OCI-LY1 (cell line): ENCODE measurements at regions not wholly inside any gene's neighbourhood (a gene's known extent, or its start where the extent isn't known, plus 50 kb on each side); places are given as distances from the start of the nearest gene placed in this dataset.

ENCODE experiments used
- H2AFZ ChIP-seq: fragments of 200-600 bp; sonication (generic), shearing (Covaris generic); 2 replicates; pipeline ENCODE4 v1.6.0; 2014; ENCODE audit warnings: antibody characterized with exemption, mild to moderate bottlenecking, low read length
- H3F3A ChIP-seq: fragments of 200-600 bp; sonication (generic), shearing (Covaris generic); 2 replicates; pipeline ENCODE4 v1.6.0; 2014; ENCODE audit warnings: mild to moderate bottlenecking, antibody characterized with exemption, low read length, moderate library complexity; ENCODE audit not compliant: insufficient read depth
- H3K27ac ChIP-seq: fragments of 200-600 bp; sonication (generic); 2 replicates; pipeline ENCODE4 v1.5.1; 2014; ENCODE audit warnings: low read length, mixed run types, mild to moderate bottlenecking, low read depth; ENCODE audit not compliant: poor library complexity, severe bottlenecking
- H3K27me3 ChIP-seq: fragments of 200-600 bp; sonication (generic); 2 replicates; pipeline ENCODE4 v1.6.0; 2014; ENCODE audit warnings: antibody characterized with exemption, mild to moderate bottlenecking, low read length, moderate library complexity; ENCODE audit not compliant: insufficient read depth
- H3K36me3 ChIP-seq: fragments of 200-600 bp; sonication (generic); 2 replicates; pipeline ENCODE4 v1.6.1; 2014; ENCODE audit warnings: mild to moderate bottlenecking, antibody characterized with exemption, low read length, moderate library complexity, mixed read lengths; ENCODE audit not compliant: insufficient read depth
- H3K4me1 ChIP-seq: fragments of 200-600 bp; sonication (generic); 2 replicates; pipeline ENCODE4 v1.5.1; 2014; ENCODE audit warnings: mild to moderate bottlenecking, low read length, moderate library complexity; ENCODE audit not compliant: insufficient read depth, severe bottlenecking
- H3K4me2 ChIP-seq: fragments of 200-600 bp; sonication (generic), shearing (Covaris generic); 2 replicates; pipeline ENCODE4 v1.6.1; 2014; ENCODE audit warnings: low read length
- H3K4me3 ChIP-seq: fragments of 200-600 bp; sonication (generic); 2 replicates; pipeline ENCODE4 v1.5.1; 2014; ENCODE audit warnings: low read length, low read depth, mild to moderate bottlenecking, mixed read lengths; ENCODE audit not compliant: poor library complexity, severe bottlenecking
- H3K79me2 ChIP-seq: fragments of 200-600 bp; shearing (Covaris generic); 2 replicates; pipeline ENCODE4 v1.6.1; 2016; ENCODE audit warnings: mixed run types, low read length, mixed read lengths; ENCODE audit not compliant: insufficient read depth
- H3K9ac ChIP-seq: fragments of 200-600 bp; sonication (generic), shearing (Covaris generic); 2 replicates; pipeline ENCODE4 v1.6.1; 2014; ENCODE audit warnings: mild to moderate bottlenecking, low read length, mixed read lengths
- H3K9me2 ChIP-seq: fragments of 200-600 bp; sonication (generic), shearing (Covaris generic); 2 replicates; pipeline ENCODE4 v1.6.1; 2014; ENCODE audit warnings: low read depth, mild to moderate bottlenecking, low read length, mixed read lengths
- H3K9me3 ChIP-seq: fragments of 200-600 bp; shearing (Covaris generic); 2 replicates; pipeline ENCODE4 v1.6.1; 2014; ENCODE audit warnings: low read length, mixed read lengths
- H4K20me1 ChIP-seq: fragments of 200-600 bp; sonication (generic), shearing (Covaris generic); 2 replicates; pipeline ENCODE4 v1.6.0; 2016; ENCODE audit warnings: mild to moderate bottlenecking, low read length; ENCODE audit not compliant: insufficient read depth
- CTCF ChIP-seq: fragments of 200-600 bp; sonication (generic), shearing (Covaris generic); IDR thresholded peaks from 2 replicates; pipeline ENCODE4 v1.5.1; 2017; ENCODE audit warnings: mild to moderate bottlenecking, antibody characterized with exemption, low read length, moderate library complexity, mixed read lengths
- EZH2 ChIP-seq: fragments of 200-600 bp; sonication (generic), shearing (Covaris generic); IDR thresholded peaks from 2 replicates; pipeline ENCODE4 v1.8.0; 2017; ENCODE audit warnings: borderline replicate concordance, mixed run types, mild to moderate bottlenecking, antibody characterized with exemption, low read length, moderate library complexity, mixed read lengths

- Histone ChIP-seq H3K9me2 (no peaks in the 10 kb centered on the region), H3K4me3 (no peak overlapping the region), H3K79me2 (no peaks in the 10 kb centered on the region), H3K4me1 (no peaks in the 10 kb centered on the region), H3K4me2 (no peak overlapping the region), H2AFZ (no peak overlapping the region), H3F3A (no peaks in the 10 kb centered on the region), H3K36me3 (no peaks in the 10 kb centered on the region), H3K27me3 (no peaks in the 10 kb centered on the region), H4K20me1 (no peaks in the 10 kb centered on the region), H3K27ac (no peak overlapping the region), H3K9me3 (no peaks in the 10 kb centered on the region), H3K9ac (no peak overlapping the region)
- TF ChIP-seq EZH2 (no peak), CTCF (no peak)
Observed at GRCh38 chr5:100731768-100732167, 171.3 kb downstream of the ST8SIA4 start.

DNA sequence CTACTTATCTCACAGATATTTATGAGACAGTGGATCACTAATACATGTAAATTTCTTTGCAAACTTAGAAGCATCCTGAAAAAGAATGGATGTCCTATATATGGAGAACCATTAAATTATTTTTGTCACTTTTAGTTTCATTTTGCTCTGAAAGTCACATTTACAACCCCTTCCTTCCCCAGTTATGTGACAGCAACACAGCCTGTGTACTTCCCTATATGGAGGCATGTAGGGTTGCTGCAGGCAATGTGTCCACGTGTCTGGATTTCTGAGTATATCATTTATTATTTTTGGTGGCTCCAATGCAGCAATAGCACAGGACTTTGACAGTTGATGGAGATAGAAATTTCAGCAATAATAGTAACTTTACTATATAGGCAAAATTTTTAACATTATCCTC is 156.4 kb downstream of the ST8SIA4 start:
- Histone ChIP-seq H3K4me1 (no peaks in the 10 kb centered on the region), H3K4me2 (no peak overlapping the region), H3K27me3 (no peaks in the 10 kb centered on the region), H3K27ac (no peak overlapping the region), H4K20me1 (no peaks in the 10 kb centered on the region), H3K79me2 (no peaks in the 10 kb centered on the region), H3F3A (no peaks in the 10 kb centered on the region), H3K9me3 (no peaks in the 10 kb centered on the region), H3K4me3 (no peak overlapping the region), H3K9ac (no peak overlapping the region), H3K36me3 (no peaks in the 10 kb centered on the region), H2AFZ (no peak overlapping the region), H3K9me2 (no peaks in the 10 kb centered on the region)
- TF ChIP-seq EZH2: no peak
- TF ChIP-seq CTCF: no peak

DNA sequence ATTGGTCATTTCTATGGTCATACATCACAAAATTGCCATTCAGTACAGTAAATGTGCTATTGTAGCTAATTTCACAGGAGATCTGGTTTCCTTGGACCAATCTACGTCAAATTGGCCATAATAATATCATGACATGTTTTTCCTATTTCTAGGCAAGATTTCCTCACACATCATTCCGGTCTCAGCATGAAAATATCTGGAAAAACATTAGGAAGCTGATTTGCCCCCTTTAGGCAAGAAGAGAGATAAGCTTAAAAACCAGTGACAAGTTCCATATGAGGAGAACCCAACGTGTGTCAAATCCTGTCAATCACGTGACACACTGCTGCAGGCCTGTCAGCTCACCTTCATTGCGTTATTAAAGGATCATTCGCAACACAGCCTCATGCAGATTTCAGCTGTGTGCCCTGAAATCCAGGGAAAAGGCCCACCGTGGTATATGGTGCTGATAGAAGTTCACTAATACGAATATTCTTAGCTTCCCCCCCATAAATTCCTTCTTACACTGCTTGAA is 153.3 kb downstream of the ST8SIA4 start:
- Histone ChIP-seq H3K4me2 (no peak overlapping the region), H3K9me3 (no peaks in the 10 kb centered on the region), H3K79me2 (no peaks in the 10 kb centered on the region), H3F3A (no peaks in the 10 kb centered on the region), H3K4me1 (no peaks in the 10 kb centered on the region), H4K20me1 (no peaks in the 10 kb centered on the region), H3K9me2 (no peaks in the 10 kb centered on the region), H3K36me3 (no peaks in the 10 kb centered on the region), H3K27me3 (no peaks in the 10 kb centered on the region), H3K4me3 (no peak overlapping the region), H3K9ac (no peak overlapping the region), H3K27ac (no peak overlapping the region), H2AFZ (no peak overlapping the region)
- TF ChIP-seq CTCF (no peak), EZH2 (no peak)
